ENCODE measurements at regions not wholly inside any gene's neighbourhood (a gene's known extent, or its start where the extent isn't known, plus 50 kb on each side); places are given as distances from the start of the nearest gene placed in this dataset.

- Histone ChIP-seq H3K27me3 (replicated peaks; ENCODE audit: insufficient read depth, low read depth, low read length, poor library complexity) (peaks cover 44% of the 10 kb centered on the region), H3K4me1 (ENCODE audit: insufficient read depth, low read length, poor library complexity, severe bottlenecking) (no peaks in the 10 kb centered on the region), H3K4me3 (ENCODE audit: low read depth, low read length, poor library complexity, severe bottlenecking) (no peak overlapping the region), H3K9me3 (ENCODE audit: low read depth, low read length, poor library complexity, severe bottlenecking) (no peaks in the 10 kb centered on the region), H3K27ac (ENCODE audit: low read depth, low read length, poor library complexity, severe bottlenecking) (no peak overlapping the region), H3K36me3 (ENCODE audit: insufficient read depth, low read length, poor library complexity, severe bottlenecking) (no peaks in the 10 kb centered on the region)
- TF ChIP-seq CTCF (conservative IDR thresholded peaks at IDR 0.05; ENCODE audit: low read depth, low read length), result no peak
- BruUV-seq (replicated peaks), result no TSS peak
- POLR2A ChIA-PET (ENCODE audit: low non-redundant PET), result no interaction called here
- no peak for DNase-seq (ENCODE audit: low spot score)
- CTCF ChIA-PET, result no interaction called here
- intact Hi-C loops (cut with micrococcal nuclease; ENCODE audit: unreplicated experiment), result no loop called here
Observed at GRCh38 chr4:8726344-8726851, 133.8 kb downstream of the CPZ start.

GRCh38 chr4:8725845-8726244, 133.3 kb downstream of the CPZ start:
- no peaks in the 10 kb centered on the region for H3K4me1 ChIP-seq (ENCODE audit: insufficient read depth, low read length, poor library complexity, severe bottlenecking)
- CTCF ChIA-PET, result no interaction called here

GRCh38 chr4:8725071-8725841, 132.7 kb downstream of the CPZ start:
- no peaks in the 10 kb centered on the region for H3K36me3 ChIP-seq (ENCODE audit: insufficient read depth, low read length, poor library complexity, severe bottlenecking)
- peaks cover 52% of the 10 kb centered on the region for H3K27me3 ChIP-seq (replicated peaks; ENCODE audit: insufficient read depth, low read depth, low read length, poor library complexity)
- no peak overlapping the region for H3K4me3 ChIP-seq (ENCODE audit: low read depth, low read length, poor library complexity, severe bottlenecking)
- no peak for TF ChIP-seq CTCF (conservative IDR thresholded peaks at IDR 0.05; ENCODE audit: low read depth, low read length)
- TF ChIP-seq EZH2 (IDR thresholded peaks at IDR 0.05; ENCODE audit: borderline replicate concordance, low read depth, low read length, poor library complexity, severe bottlenecking), result no peak
- no peak overlapping the region for H3K27ac ChIP-seq (ENCODE audit: low read depth, low read length, poor library complexity, severe bottlenecking)
- ChIA-PET CTCF (no interaction called here), POLR2A (ENCODE audit: low non-redundant PET) (no interaction called here)
- no peaks in the 10 kb centered on the region for H3K9me3 ChIP-seq (ENCODE audit: low read depth, low read length, poor library complexity, severe bottlenecking)
- intact Hi-C loops (cut with micrococcal nuclease; ENCODE audit: unreplicated experiment), result no loop called here
- DNase-seq (ENCODE audit: low spot score), result no peak
- no TSS peak for BruUV-seq (replicated peaks)
- H3K4me1 ChIP-seq (ENCODE audit: insufficient read depth, low read length, poor library complexity, severe bottlenecking), result no peaks in the 10 kb centered on the region

More at GRCh38 chr4:8725845-8726244, 133.3 kb downstream of the CPZ start:
- DNase-seq (ENCODE audit: low spot score), result no peak
- H3K36me3 ChIP-seq (ENCODE audit: insufficient read depth, low read length, poor library complexity, severe bottlenecking), result no peaks in the 10 kb centered on the region
- POLR2A ChIA-PET (ENCODE audit: low non-redundant PET), result no interaction called here
- peaks cover 49% of the 10 kb centered on the region for H3K27me3 ChIP-seq (replicated peaks; ENCODE audit: insufficient read depth, low read depth, low read length, poor library complexity)
- BruUV-seq (replicated peaks), result no TSS peak
- TF ChIP-seq EZH2 (IDR thresholded peaks at IDR 0.05; ENCODE audit: borderline replicate concordance, low read depth, low read length, poor library complexity, severe bottlenecking) (no peak), CTCF (conservative IDR thresholded peaks at IDR 0.05; ENCODE audit: low read depth, low read length) (no peak)
- no peak overlapping the region for H3K27ac ChIP-seq (ENCODE audit: low read depth, low read length, poor library complexity, severe bottlenecking)
- no peak overlapping the region for H3K4me3 ChIP-seq (ENCODE audit: low read depth, low read length, poor library complexity, severe bottlenecking)
- no peaks in the 10 kb centered on the region for H3K9me3 ChIP-seq (ENCODE audit: low read depth, low read length, poor library complexity, severe bottlenecking)
- intact Hi-C loops (cut with micrococcal nuclease; ENCODE audit: unreplicated experiment), result no loop called here

Data from A673 (cell line).